WTC11 (cell line): ENCODE measurements at regions not wholly inside any gene's neighbourhood (a gene's known extent, or its start where the extent isn't known, plus 50 kb on each side); places are given as distances from the start of the nearest gene placed in this dataset.

Experiments
- ATAC-seq: fragments of 200-7000 bp; cut with Tn5 transposase; 2 replicates; pipeline ENCODE4 v1.10.0; 2021; ENCODE audit warnings: mild to moderate bottlenecking, moderate library complexity
- CTCF ChIA-PET: fragments of 300-600 bp; sonication (Branson Sonifier 250); formaldehyde crosslinking; loops from one replicate; lab custom pipeline; 2021; ENCODE audit warnings: antibody characterized with exemption; lab: Charles Lee
- POLR2A ChIA-PET: fragments of 350-600 bp; sonication (Branson Sonifier 250); formaldehyde crosslinking; loops from one replicate; lab custom pipeline; 2021; ENCODE audit warnings: antibody characterized with exemption; lab: Charles Lee
- DNase-seq: peaks from one replicate; pipeline ENCODE4 v3.0.0; 2021; ENCODE audit warnings: low spot score
- H3K27ac Mint-ChIP-seq: 2 replicates; pipeline ENCODE4 v1.8.0; 2021; ENCODE audit warnings: mixed read lengths
- H3K27me3 Mint-ChIP-seq: 2 replicates; pipeline ENCODE4 v1.8.0; 2021; ENCODE audit warnings: low read depth, mild to moderate bottlenecking, moderate library complexity, mixed read lengths
- H3K36me3 Mint-ChIP-seq: 2 replicates; pipeline ENCODE4 v1.8.0; 2021; ENCODE audit warnings: mixed read lengths
- H3K4me1 Mint-ChIP-seq: 2 replicates; pipeline ENCODE4 v1.8.0; 2022; ENCODE audit warnings: mixed read lengths
- H3K4me3 Mint-ChIP-seq: 2 replicates; pipeline ENCODE4 v1.8.0; 2021; ENCODE audit warnings: mild to moderate bottlenecking, moderate library complexity, mixed read lengths
- H3K9me3 Mint-ChIP-seq: 2 replicates; pipeline ENCODE4 v1.8.0; 2021; ENCODE audit warnings: mixed read lengths
- AFF4 ChIP-seq: sonication (generic); formaldehyde crosslinking; IDR thresholded peaks from 2 replicates; pipeline ENCODE4 v1.8.1; 2023; ENCODE audit warnings: mild to moderate bottlenecking, missing genetic modification reagents, borderline replicate concordance
- ATF3 ChIP-seq: sonication (generic); formaldehyde crosslinking; conservative IDR thresholded peaks from 2 replicates; pipeline ENCODE4 v1.8.1; 2022; ENCODE audit warnings: mild to moderate bottlenecking, missing genetic modification reagents
- CREM ChIP-seq: sonication (generic); formaldehyde crosslinking; IDR thresholded peaks from 2 replicates; pipeline ENCODE4 v1.8.1; 2022; ENCODE audit warnings: mild to moderate bottlenecking, missing genetic modification reagents, moderate library complexity
- CTCF ChIP-seq: fragments of 200-600 bp; IDR thresholded peaks from 2 replicates; pipeline ENCODE4 v1.8.0; 2022; ENCODE audit warnings: antibody characterized with exemption
- JAZF1 ChIP-seq: fragments of 250-450 bp; sonication (Bioruptor Pico); IDR thresholded peaks from 2 replicates; pipeline ENCODE4 v1.9.0; 2021; ENCODE audit warnings: moderate library complexity, mild to moderate bottlenecking, inconsistent platforms
- MYBL2 ChIP-seq: sonication (generic); formaldehyde crosslinking; IDR thresholded peaks from 2 replicates; pipeline ENCODE4 v1.8.1; 2023; ENCODE audit warnings: mild to moderate bottlenecking, moderate library complexity, missing genetic modification reagents
- NFE2L1 ChIP-seq: sonication (generic); formaldehyde crosslinking; IDR thresholded peaks from 2 replicates; pipeline ENCODE4 v1.8.1; 2023; ENCODE audit warnings: missing genetic modification reagents
- NR1H2 ChIP-seq: sonication (generic); formaldehyde crosslinking; IDR thresholded peaks from 2 replicates; pipeline ENCODE4 v1.9.0; 2021; ENCODE audit warnings: mild to moderate bottlenecking, moderate library complexity, missing genetic modification reagents
- NR2C2 ChIP-seq: sonication (generic); formaldehyde crosslinking; IDR thresholded peaks from 2 replicates; pipeline ENCODE4 v1.8.0; 2022; ENCODE audit warnings: mild to moderate bottlenecking, missing genetic modification reagents
- NR3C1 ChIP-seq: sonication (generic); formaldehyde crosslinking; conservative IDR thresholded peaks from 2 replicates; pipeline ENCODE4 v1.8.1; 2023; ENCODE audit warnings: low read depth, mild to moderate bottlenecking, missing genetic modification reagents
- PRDM15 ChIP-seq: sonication (generic); formaldehyde crosslinking; IDR thresholded peaks from 2 replicates; pipeline ENCODE4 v1.8.0; 2022; ENCODE audit warnings: missing genetic modification reagents
- STAT6 ChIP-seq: sonication (generic); formaldehyde crosslinking; conservative IDR thresholded peaks from 2 replicates; pipeline ENCODE4 v1.8.1; 2023; ENCODE audit warnings: mild to moderate bottlenecking, low read depth, missing genetic modification reagents, moderate library complexity
- USF1 ChIP-seq: sonication (generic); formaldehyde crosslinking; IDR thresholded peaks from 2 replicates; pipeline ENCODE4 v1.8.0; 2022; ENCODE audit warnings: mild to moderate bottlenecking, missing genetic modification reagents
- ZNF232 ChIP-seq: sonication (generic); formaldehyde crosslinking; IDR thresholded peaks from 2 replicates; pipeline ENCODE4 v1.8.0; 2022; ENCODE audit warnings: mild to moderate bottlenecking, missing genetic modification reagents
- ZNF281 ChIP-seq: sonication (generic); formaldehyde crosslinking; IDR thresholded peaks from 2 replicates; pipeline ENCODE4 v1.8.0; 2023; ENCODE audit warnings: mild to moderate bottlenecking, missing genetic modification reagents
- ZNF532 ChIP-seq: fragments of 250-450 bp; sonication (Bioruptor Pico); IDR thresholded peaks from 2 replicates; pipeline ENCODE4 v1.9.0; 2021; ENCODE audit warnings: mild to moderate bottlenecking, borderline replicate concordance

- TF ChIP-seq AFF4 (CRISPR knock-in tag) (no peak), NR1H2 (CRISPR knock-in tag) (no peak), NR2C2 (CRISPR knock-in tag) (no peak)
Observed at GRCh38 chr10:8247191-8247590, 192.7 kb downstream of the GATA3 start (continued).

- DNase-seq (no peak), ATAC-seq (no peak)
- ChIA-PET POLR2A (no interaction called here), CTCF (no interaction called here)
- Mint-ChIP-seq H3K27me3 (no peaks in the 10 kb centered on the region), H3K9me3 (peaks cover 13% of the 10 kb centered on the region), H3K36me3 (peaks cover 8% of the 10 kb centered on the region; the same call in 1 of the 2 replicates), H3K27ac (no peak overlapping the region), H3K4me3 (no peak overlapping the region), H3K4me1 (no peaks in the 10 kb centered on the region)
- TF ChIP-seq ATF3 (CRISPR knock-in tag), result no peak
- TF ChIP-seq CTCF, result no peak
- TF ChIP-seq PRDM15 (CRISPR knock-in tag), result no peak
- no peak for TF ChIP-seq NFE2L1 (CRISPR knock-in tag)
- no peak for TF ChIP-seq ZNF532 (CRISPR knock-in tag)
- TF ChIP-seq USF1 (CRISPR knock-in tag), result no peak
- no peak for TF ChIP-seq STAT6 (CRISPR knock-in tag)
- no peak for TF ChIP-seq JAZF1 (CRISPR knock-in tag)
- TF ChIP-seq MYBL2, result no peak
- TF ChIP-seq ZNF232, result no peak
- TF ChIP-seq CREM (CRISPR knock-in tag), result no peak
- TF ChIP-seq NR3C1 (CRISPR knock-in tag), result no peak
- no peak for TF ChIP-seq ZNF281
Observed at GRCh38 chr10:8248868-8249267, 194.4 kb downstream of the GATA3 start.
